HG03354 (cell line): ENCODE measurements at regions not wholly inside any gene's neighbourhood (a gene's known extent, or its start where the extent isn't known, plus 50 kb on each side); places are given as distances from the start of the nearest gene placed in this dataset.
"Not testable (repeated sequence)": the region's sequence is repeated elsewhere in the genome, so short reads cannot be mapped to it uniquely, and the experiment has no call there.

Experiments
- ATAC-seq: cut with Tn5 transposase; IDR thresholded peaks from one replicate; pipeline ENCODE4 v1.9.1; 2021; ENCODE audit warnings: mild to moderate bottlenecking; ENCODE audit not compliant: unreplicated experiment, poor library complexity, severe bottlenecking

DNA sequence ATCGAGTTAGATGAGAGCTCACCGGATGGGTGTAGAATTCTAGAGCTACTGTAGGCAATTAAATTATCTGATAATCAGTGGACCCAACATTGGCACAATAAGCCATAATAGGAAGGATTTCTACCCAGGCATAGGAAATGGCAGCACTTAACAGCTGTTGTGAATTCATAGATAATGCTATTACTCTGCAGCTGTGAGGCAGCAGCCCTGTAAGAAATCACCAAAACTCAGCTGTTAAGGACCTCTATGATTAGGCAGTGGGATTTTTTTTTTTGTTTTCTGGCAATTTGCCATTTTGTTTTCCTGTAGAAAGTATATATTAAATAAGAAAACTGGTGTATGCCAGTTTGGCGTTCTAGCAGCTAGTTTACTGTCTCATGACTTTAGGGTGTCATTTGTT is 609.1 kb upstream of the SLC35B3 start:
- ATAC-seq, result no peak

DNA sequence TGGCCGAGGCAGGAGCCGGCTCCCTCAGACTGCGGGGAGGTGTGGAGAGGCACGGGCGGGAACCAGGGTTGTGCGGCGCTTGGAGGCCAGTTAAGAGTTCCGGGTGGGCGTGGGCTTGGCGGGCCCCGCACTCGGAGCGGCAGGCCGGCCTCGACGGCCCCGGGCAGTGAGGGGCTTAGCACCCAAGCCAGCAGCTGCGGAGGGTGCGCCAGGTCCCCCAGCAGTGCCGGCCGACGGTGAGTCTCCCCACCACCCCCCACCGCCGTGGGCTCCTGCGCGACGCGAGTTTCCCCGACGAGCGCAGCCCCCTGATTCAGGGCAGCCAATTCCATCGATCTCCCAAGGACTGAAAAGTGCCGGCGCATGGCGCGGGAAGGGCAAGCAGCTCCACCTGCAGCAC is 605.4 kb upstream of the SLC35B3 start:
- ATAC-seq, result no peak

GRCh38 chr6:9039258-9039657 is 603.9 kb upstream of the SLC35B3 start:
- no peak for ATAC-seq

GRCh38 chr6:9028086-9028485 is 592.7 kb upstream of the SLC35B3 start:
- ATAC-seq, result no peak

GRCh38 chr6:9025796-9026394 is 590.5 kb upstream of the SLC35B3 start:
- no peak for ATAC-seq

- ATAC-seq, result no peak
Observed at GRCh38 chr6:9025228-9025627, 589.9 kb upstream of the SLC35B3 start.

- ATAC-seq, result not testable (repeated sequence)
Observed at GRCh38 chr6:9024246-9024645, 588.9 kb upstream of the SLC35B3 start.

DNA sequence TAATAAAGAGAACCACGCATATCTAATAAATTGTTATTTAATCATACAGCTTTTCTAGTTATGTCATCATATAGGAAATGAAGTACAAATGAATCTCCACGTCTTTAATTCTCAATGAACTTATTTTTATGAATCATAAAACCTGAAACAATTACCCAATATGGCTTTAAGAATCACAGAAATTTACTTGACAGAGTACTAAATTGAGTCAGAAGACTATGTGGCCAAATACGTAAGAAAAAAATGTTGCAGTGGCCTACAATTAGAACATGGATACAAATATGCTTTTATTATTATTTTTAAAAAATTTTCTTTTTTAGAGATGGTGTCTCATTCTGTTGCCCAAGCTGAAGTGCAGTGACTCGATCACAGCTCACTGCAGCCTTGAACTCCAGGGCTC is 584.7 kb upstream of the SLC35B3 start:
- no peak for ATAC-seq

GRCh38 chr6:9009931-9010330 is 574.6 kb upstream of the SLC35B3 start:
- no peak for ATAC-seq

GRCh38 chr6:9007027-9007426 is 571.7 kb upstream of the SLC35B3 start:
- no peak for ATAC-seq

DNA sequence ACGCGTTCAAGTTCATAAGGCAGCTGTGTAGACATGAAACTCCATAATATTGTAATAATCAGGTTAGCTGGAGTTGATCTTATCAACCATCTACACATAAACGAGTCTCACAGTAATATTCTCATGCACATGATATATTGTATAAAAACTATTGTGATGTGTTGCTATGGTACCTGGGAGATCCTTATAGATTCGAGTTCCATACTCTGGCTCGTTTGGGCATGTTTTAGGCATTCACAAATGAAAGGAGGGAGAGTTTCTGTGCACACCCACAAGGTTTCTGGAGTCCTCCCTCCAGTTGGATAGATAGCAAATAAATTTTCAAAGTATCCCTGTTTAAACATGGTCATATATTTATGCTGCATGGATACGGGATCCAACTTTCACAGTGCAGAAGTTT is 567.5 kb upstream of the SLC35B3 start:
- no peak for ATAC-seq

- no peak for ATAC-seq
Observed at GRCh38 chr6:8995156-8995555, 559.8 kb upstream of the SLC35B3 start.

DNA sequence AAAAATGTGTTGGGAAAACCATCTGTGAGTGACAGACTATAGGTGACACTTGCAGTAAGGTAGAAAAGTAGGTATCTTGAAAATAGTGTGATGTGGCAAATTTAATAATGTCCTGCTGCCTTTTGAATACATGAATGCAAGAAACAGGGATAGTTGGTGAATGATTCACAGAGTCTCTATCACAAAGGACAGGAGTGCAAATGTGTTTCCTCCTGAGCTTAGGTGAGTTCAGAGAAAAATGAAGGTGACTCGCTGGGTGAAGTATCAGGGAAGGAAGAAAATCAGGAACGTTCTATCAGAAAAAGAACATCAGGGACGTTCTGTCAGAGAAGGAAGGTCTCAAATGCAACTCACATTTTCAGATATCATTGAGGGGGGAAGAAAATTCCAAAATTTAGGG is 557.8 kb upstream of the SLC35B3 start:
- ATAC-seq, result no peak

GRCh38 chr6:8991844-8992243 is 556.5 kb upstream of the SLC35B3 start:
- no peak for ATAC-seq

DNA sequence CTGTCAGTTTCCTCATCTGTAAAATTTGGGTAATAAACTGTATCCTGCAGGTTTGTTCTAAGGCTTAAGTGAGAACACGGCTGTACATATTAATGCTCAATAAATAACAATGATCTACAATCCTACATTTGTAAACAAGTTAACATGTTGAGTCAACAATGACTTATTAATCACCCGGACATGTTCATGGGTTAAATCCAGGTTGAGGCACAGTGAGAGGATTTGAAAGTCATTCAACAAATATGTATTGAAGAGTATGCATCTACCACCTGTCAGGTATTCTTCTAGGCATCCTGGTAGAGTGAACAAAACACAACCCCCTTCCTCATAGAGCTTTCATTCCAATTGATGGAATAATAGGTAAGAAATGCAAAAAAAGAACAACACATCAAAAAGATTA is 554.7 kb upstream of the SLC35B3 start:
- ATAC-seq, result no peak

DNA sequence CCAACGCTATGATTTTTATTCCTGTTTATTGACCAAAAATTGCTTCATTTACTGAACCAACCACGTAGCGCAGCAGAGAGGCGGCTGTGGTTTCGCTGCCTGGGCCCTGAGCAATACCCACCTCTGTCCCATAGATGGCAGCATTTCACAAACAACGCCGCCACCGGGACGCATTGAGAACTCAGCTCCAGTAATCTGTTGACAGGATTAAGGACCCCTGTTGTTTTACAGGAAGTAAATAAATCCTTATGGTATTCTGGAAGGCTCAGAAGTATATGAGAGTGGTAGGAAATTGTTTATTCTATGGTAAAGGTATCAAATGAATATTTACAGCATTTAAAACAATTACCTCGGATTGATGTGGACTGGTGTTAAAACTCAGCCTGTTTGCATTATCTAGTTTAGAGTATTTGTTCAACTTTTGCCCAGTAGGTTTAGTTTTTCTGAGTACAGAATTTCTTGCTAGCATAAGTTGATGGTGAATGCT is 547.9 kb upstream of the SLC35B3 start:
- peak; percentile 99 for ATAC-seq

- no peak for ATAC-seq
Observed at GRCh38 chr6:8982668-8983067, 547.3 kb upstream of the SLC35B3 start.

GRCh38 chr6:8973395-8973794 is 538.0 kb upstream of the SLC35B3 start:
- ATAC-seq, result no peak

GRCh38 chr6:8969747-8970146 is 534.4 kb upstream of the SLC35B3 start:
- ATAC-seq, result no peak

DNA sequence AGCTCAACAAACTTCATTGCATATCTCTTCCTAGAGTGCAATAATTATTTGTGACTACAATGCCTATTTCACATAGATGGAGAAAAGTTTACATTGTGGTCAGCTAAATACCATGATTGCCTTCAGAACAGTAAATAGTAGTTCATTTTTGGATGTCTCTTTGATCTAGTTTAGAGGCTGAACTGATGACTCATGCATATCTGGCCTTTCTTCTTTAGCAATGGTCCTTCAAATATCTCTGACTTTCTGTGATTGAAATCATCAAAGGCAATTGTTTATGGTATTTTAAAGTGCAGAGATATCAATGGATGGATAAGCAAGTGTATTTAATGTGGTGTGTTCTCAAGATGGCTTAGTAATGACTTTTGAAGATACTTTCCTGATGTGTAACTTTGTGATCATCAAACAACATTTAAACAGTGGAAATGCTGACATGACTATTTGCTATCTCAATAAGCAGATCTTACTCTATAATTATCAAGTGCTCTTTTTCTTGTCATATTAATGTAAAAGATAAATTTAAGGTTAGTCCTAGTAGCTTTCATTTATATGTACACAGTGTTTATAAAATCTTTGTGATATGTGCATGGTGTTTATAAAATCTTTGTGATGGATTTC is 523.7 kb upstream of the SLC35B3 start:
- no peak for ATAC-seq

GRCh38 chr6:8953310-8953709 is 518.0 kb upstream of the SLC35B3 start:
- no peak for ATAC-seq

DNA sequence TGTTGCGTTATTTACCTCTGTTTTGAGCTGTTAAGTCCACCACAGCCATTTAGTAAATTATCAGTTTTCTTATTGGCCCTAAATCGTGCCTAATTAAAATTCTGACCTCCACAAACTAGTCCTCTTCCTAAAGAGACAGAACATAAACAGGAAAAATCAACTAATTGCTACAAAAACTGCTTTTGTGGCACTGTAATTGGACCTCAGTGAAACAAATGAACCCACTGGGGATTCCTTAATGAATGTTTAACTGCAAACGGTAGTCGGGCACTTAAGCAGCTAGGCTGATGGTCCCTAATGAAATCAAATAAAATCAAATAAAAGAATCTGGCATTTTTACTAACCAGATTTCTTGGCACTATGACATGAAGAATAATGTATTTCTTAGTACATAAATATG is 513.4 kb upstream of the SLC35B3 start:
- ATAC-seq, result no peak
